ENCODE measurements at regions not wholly inside any gene's neighbourhood (a gene's known extent, or its start where the extent isn't known, plus 50 kb on each side); places are given as distances from the start of the nearest gene placed in this dataset.

DNA sequence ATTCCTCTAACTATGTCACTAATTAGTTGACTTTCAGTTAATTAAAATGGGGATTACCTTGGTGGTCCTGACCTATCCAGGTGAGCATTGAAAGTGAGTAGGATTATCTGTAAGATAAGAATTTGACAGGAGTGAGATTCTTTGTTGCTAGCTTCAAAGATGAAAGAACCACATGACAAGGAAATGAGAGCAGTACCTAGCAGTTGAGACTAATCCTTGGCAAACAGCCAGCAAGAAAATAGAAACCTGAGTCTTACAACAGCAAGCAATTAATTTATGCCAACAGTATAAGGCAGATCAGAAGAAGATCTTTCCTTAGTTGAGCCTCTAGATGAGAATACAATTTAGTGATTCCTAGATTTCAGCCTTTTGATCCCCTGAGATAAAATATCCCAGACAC, 1058.4 kb downstream of the LRFN5 start:
- no peak for DNase-seq

DNA sequence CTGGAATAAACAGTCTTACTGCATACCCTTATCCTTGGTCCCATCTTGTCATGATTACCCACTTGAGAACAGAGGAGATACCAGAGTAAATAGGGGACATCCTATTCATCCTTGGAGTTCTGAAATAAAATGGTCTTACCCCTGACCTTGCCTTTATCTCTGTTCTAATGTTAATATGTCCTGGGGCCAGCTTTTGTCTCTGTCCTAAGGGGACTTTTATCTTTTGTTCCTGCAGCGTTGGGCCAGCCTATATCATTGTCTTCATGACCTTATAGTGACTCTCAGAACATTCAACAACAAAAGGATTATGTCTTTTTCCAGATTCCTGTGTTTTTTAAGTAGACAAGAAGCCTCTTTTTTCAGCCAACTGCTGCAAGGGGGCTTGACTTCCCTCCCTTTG, 1057.5 kb downstream of the LRFN5 start:
- DNase-seq: no peak

DNA sequence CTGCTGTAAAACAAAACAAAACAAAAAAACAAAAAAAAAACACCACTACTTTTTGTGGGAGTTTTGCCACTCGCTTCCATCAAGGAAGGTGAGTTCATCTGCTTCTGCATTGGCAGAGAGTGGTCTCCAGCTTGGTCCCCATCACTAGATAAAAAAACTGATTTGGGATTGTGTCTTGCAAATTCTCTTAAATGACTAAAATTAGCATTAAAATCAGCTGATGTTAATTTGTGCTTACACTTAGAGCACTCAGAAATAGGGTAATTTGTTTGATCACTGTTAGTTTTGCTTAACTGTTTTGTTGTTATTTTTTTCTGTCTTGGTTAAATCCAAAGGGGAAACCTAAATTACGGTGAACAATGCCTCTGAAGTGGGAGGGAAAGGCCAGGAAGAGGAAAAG, 1048.0 kb downstream of the LRFN5 start:
- no peak for DNase-seq

DNA sequence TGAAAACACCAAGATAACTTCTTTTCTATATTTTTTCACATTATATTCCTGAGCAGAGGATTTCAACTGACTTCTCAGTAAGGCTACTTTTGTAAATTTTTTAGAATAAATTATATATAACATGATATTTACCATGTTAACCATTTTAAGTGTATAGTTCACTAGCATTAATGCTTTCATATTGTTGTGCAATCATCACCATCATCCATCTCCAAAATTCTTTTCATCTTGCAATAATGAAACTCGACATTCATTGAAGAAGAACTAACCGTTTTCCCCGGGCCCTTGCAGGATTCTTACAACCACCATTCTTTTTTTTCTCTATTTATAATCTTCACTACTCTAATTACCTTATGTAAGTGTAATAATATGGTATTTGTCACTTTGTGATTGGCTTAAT, 1036.1 kb downstream of the LRFN5 start:
- no peak for DNase-seq

DNA sequence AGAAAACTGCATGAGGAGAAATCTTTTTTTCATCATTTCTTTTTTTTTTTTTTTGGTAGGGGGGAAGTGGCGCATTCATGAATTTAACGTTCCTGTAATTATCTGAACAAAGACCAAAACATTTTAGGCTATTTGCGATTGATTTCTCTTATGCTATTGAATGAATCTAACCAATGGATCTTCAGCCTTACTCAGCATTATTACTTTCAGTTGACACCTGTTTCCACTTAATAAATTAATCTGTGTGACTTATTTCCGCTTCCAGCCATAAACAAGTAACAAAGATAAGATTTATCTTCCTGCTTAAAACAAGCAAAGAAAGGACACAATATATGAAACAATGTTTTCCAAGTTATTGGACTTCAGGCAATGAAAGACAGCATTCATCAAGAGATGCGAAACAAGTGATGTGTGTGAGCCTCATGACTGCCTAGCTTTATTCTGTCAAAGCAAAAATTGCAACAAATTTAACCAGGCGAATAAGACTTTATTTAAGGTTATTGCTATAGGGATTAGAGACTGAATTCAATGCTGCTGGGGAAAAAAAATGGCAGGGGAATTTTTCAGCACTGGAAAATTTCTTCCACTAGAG, 1026.9 kb downstream of the LRFN5 start:
- no peak for DNase-seq

GRCh38 chr14:42629553-42629952, 1022.9 kb downstream of the LRFN5 start:
- no peak for DNase-seq

DNA sequence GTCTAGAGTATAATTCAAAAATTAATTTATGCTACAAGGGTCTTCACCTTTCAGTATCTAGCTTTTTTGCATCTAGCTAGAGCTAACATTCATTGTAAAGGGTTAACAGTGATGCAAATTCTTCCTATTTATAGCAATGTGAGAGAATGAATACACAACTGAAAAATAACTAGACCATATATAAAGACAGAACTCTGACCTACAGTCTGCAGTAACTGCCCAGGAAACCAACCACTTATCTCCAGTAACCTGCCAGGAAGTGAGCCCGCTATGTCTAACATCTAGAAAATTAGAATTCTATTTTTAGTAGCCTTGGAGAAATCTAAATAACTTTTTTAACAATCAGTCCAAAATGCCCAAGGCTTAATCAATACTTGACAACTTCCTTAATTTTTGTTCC, 1021.9 kb downstream of the LRFN5 start:
- no peak for DNase-seq

- no peak for DNase-seq
These were observed 1020.3 kb downstream of the LRFN5 start for GRCh38 chr14:42626986-42627385.

GRCh38 chr14:42624980-42625761, 1018.5 kb downstream of the LRFN5 start:
- no peak for DNase-seq

GRCh38 chr14:42617005-42617404, 1010.3 kb downstream of the LRFN5 start:
- no peak for DNase-seq

DNA sequence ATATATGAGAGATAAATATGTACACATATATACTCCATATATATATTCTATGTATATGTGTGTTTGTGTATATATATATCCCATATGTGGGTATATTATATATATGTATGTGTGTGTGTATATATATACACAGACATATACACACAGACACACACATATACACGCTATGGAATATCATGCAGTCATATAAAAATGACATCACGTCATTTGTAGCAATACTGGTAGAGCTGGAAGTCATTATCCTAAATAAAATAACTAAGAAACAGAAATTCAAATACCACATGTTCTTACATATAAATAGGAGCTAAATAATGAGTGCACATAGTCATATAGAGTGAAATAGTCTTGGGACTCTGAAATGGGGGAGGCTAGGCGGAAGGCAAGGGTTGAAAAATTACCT, 1000.2 kb downstream of the LRFN5 start:
- no peak for DNase-seq

- DNase-seq: no peak
These were observed 995.7 kb downstream of the LRFN5 start for GRCh38 chr14:42602336-42602845.

DNA sequence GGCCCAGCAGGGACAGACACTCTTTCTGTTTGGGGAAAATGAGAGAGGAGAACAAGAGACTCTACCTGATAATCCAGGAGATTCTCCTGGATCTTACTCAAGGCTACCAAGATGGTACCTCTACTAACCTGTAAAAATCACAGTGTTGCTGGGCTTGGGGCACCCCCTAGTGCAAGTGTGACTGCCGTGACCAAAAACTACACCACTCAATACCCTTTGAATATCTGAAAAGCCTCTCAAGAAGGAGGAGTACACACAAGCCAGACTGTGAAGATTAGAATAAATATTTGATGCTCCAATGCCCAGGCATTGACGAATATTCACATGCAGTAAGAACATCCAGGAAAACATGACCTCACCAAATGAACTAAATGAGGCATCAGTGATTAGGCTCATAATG, 965.4 kb downstream of the LRFN5 start:
- DNase-seq: no peak

- no peak for DNase-seq
These were observed 962.6 kb downstream of the LRFN5 start for GRCh38 chr14:42569227-42569626.

DNA sequence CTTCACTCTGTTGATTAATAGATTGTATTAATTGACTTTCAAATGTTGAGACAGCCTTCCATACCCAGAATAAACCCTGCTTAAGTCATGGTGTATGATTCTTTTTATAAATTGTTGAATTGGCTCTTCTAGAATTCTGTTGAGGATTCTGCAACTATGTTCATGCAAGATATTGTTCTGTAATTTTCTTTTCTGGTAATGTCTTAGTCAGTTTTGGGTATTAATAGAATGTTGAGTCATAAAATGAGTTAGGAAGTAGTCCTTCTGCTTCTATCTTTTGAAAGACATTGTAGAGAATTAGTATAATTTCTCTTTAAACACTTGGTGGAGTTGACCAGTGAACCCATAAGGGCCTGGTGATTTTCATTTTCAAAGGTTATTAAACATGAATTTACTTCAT, 958.9 kb downstream of the LRFN5 start:
- DNase-seq: no peak

DNA sequence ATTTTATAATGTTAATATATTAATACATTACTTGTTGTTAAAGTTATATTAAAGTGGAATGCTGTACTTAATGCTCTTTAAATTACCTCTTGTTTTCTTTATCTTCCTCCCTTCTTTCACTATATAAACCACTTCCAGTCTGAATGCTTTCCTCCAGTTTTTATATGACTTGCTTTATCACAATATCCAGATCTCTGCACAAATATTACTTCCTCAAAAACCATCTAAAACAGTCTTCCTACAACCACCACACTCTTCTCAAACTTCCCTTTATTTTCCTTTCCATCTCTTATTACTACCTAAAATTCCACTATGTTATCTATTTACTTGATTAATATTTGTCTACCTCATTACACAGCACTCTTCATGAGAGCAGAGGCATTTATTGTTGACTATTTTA, 956.6 kb downstream of the LRFN5 start:
- DNase-seq: no peak

GRCh38 chr14:42556551-42556950, 949.9 kb downstream of the LRFN5 start:
- no peak for DNase-seq

DNA sequence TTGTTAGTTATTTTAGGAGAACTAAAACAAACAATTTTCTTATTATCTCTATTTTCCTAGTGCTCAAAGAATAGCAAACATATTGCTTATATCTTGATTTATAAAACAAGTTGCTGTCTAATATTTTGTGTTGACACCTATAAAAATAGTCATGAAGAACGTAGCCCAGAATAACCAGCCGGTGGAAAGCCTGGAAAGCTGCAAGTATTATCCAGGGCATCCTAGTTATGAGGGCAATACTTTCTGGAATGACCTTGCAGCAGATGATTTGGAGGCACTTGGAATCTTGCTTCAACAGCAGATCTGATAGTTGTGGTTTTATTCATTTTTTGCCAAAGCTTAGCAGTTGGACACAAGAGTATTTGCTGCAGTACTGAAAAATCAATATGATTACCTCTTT, 948.7 kb downstream of the LRFN5 start:
- no peak for DNase-seq

DNA sequence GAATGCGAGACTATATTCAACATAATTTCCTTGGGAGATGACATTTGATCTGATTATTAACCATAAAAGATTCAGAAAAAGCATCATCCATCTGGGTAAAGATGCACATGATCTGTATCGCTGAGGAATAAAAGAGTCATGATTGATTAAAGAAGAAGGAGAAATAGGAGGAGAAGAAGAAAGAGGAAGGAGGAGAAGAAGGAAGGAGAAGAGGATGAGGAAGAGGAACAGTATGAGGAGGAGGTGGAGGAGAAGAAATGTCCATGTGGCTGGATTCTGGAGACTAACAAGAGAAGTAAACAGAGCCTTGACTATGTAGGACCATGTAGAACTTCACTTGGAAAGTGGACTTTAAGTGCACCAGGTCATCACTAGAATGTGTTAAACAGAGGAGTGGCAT, 947.4 kb downstream of the LRFN5 start:
- no peak for DNase-seq

- DNase-seq: no peak
These were observed 943.6 kb downstream of the LRFN5 start for GRCh38 chr14:42550310-42550709.

DNA sequence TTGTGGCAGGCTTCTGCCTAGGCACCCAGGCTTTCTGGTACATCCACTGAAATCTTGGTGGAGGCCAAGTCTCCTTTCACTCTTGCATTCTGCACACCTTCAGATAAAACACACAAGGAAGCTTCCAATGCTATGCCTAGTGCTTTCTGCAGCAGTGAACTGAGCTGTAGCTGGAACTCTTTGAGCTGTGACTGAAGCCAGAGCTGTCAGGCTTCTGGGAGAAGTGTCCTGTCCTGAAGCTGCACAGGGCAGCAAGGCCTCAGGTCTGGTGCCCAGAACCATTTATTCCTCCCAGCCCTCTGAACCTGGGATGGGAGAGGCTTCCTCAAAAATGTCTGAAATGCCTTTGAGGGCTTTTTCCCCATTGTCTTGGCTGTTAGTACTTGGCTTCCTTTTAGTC, 941.7 kb downstream of the LRFN5 start:
- DNase-seq: no peak

- no peak for DNase-seq
These were observed 939.0 kb downstream of the LRFN5 start for GRCh38 chr14:42545636-42546035.

GRCh38 chr14:42541535-42542001, 934.9 kb downstream of the LRFN5 start:
- DNase-seq: no peak

GRCh38 chr14:42535397-42535796, 928.7 kb downstream of the LRFN5 start:
- DNase-seq: no peak

GRCh38 chr14:42533476-42533875, 926.8 kb downstream of the LRFN5 start:
- DNase-seq: no peak

All from CD4-positive, alpha-beta T cell treated with Interleukin-12 subunit alpha and Interleukin-12 subunit beta, for 1 hour (primary cell).